H9 (cell line): ENCODE measurements at regions not wholly inside any gene's neighbourhood (a gene's known extent, or its start where the extent isn't known, plus 50 kb on each side); places are given as distances from the start of the nearest gene placed in this dataset.

Source experiments
- DNase-seq: peaks from one replicate; pipeline ENCODE4 v3.0.0-alpha.2; 2017
- H2AFZ ChIP-seq: one replicate; pipeline ENCODE4 v1.6.1; 2013; ENCODE audit warnings: mild to moderate bottlenecking, low read length, control low read depth, moderate library complexity
- H2AK5ac ChIP-seq: 2 replicates; pipeline ENCODE4 v1.6.1; 2013; ENCODE audit warnings: low read length, control low read depth, mixed read lengths; ENCODE audit not compliant: insufficient read length
- H2BK120ac ChIP-seq: one replicate; pipeline ENCODE4 v1.6.1; 2013; ENCODE audit warnings: low read depth, mild to moderate bottlenecking, low read length, control low read depth, inconsistent platforms; ENCODE audit not compliant: poor library complexity, severe bottlenecking
- H2BK12ac ChIP-seq: 2 replicates; pipeline ENCODE4 v1.6.1; 2013; ENCODE audit warnings: low read length, control low read depth, mixed read lengths, low read depth; ENCODE audit not compliant: insufficient read length
- H2BK15ac ChIP-seq: 2 replicates; pipeline ENCODE4 v1.6.1; 2013; ENCODE audit warnings: low read depth, low read length, control low read depth
- H2BK20ac ChIP-seq: one replicate; pipeline ENCODE4 v1.6.1; 2013; ENCODE audit warnings: low read depth, mild to moderate bottlenecking, low read length, control low read depth, inconsistent platforms; ENCODE audit not compliant: poor library complexity, severe bottlenecking
- H2BK5ac ChIP-seq: 2 replicates; pipeline ENCODE4 v1.6.1; 2013; ENCODE audit warnings: low read length, control low read depth, mixed read lengths; ENCODE audit not compliant: insufficient read length
- H3K14ac ChIP-seq: 2 replicates; pipeline ENCODE4 v1.6.1; 2013; ENCODE audit warnings: low read length, control low read depth; ENCODE audit not compliant: insufficient read depth
- H3K18ac ChIP-seq: 2 replicates; pipeline ENCODE4 v1.6.1; 2013; ENCODE audit warnings: low read depth, mild to moderate bottlenecking, mixed read lengths, low read length, control low read depth; ENCODE audit not compliant: insufficient read length
- H3K23ac ChIP-seq: 2 replicates; pipeline ENCODE4 v1.6.1; 2013; ENCODE audit warnings: low read length, control low read depth, mixed read lengths, low read depth; ENCODE audit not compliant: insufficient read length
- H3K23me2 ChIP-seq: 2 replicates; pipeline ENCODE4 v1.6.1; 2013; ENCODE audit warnings: low read depth, mild to moderate bottlenecking, mixed read lengths, low read length, control low read depth; ENCODE audit not compliant: insufficient read length, poor library complexity, severe bottlenecking
- H3K27ac ChIP-seq: 2 replicates; pipeline ENCODE4 v1.5.1; 2013; ENCODE audit warnings: low read length, control low read depth, mixed read lengths, low read depth; ENCODE audit not compliant: insufficient read length
- H3K27me3 ChIP-seq: 2 replicates; pipeline ENCODE4 v1.6.1; 2013; ENCODE audit warnings: low read length, control low read depth, inconsistent platforms; ENCODE audit not compliant: insufficient read depth
- H3K4ac ChIP-seq: 2 replicates; pipeline ENCODE4 v1.6.1; 2013; ENCODE audit warnings: low read depth, mild to moderate bottlenecking, control low read depth, inconsistent platforms, low read length, moderate library complexity
- H3K4me1 ChIP-seq: 2 replicates; pipeline ENCODE4 v1.6.1; 2013; ENCODE audit warnings: low read length, control low read depth, inconsistent platforms; ENCODE audit not compliant: insufficient read depth
- H3K4me2 ChIP-seq: 2 replicates; pipeline ENCODE4 v1.6.1; 2013; ENCODE audit warnings: low read length, control low read depth, mixed read lengths; ENCODE audit not compliant: insufficient read length, insufficient read depth
- H3K56ac ChIP-seq: 2 replicates; pipeline ENCODE4 v1.6.1; 2013; ENCODE audit warnings: low read depth, mild to moderate bottlenecking, mixed read lengths, low read length, control low read depth; ENCODE audit not compliant: insufficient read length
- H3K79me1 ChIP-seq: 2 replicates; pipeline ENCODE4 v1.6.1; 2013; ENCODE audit warnings: low read depth, mild to moderate bottlenecking, moderate library complexity, low read length, control low read depth, inconsistent platforms; ENCODE audit not compliant: insufficient read depth, poor library complexity, severe bottlenecking
- H3K79me2 ChIP-seq: 2 replicates; pipeline ENCODE4 v1.6.1; 2013; ENCODE audit warnings: low read length, control low read depth, inconsistent platforms; ENCODE audit not compliant: insufficient read depth
- H3K9ac ChIP-seq: 2 replicates; pipeline ENCODE4 v1.6.1; 2013; ENCODE audit warnings: low read length, control low read depth, mixed read lengths; ENCODE audit not compliant: insufficient read length; ENCODE audit errors: extremely low read depth
- H3K9me3 ChIP-seq: one replicate; pipeline ENCODE4 v1.6.1; 2013; ENCODE audit warnings: low read depth, low read length, inconsistent platforms; ENCODE audit not compliant: control insufficient read depth
- H3T11ph ChIP-seq: one replicate; pipeline ENCODE4 v1.6.1; 2013; ENCODE audit warnings: mild to moderate bottlenecking, low read length, control low read depth, inconsistent platforms
- H4K20me1 ChIP-seq: one replicate; pipeline ENCODE4 v1.6.1; 2013; ENCODE audit not compliant: control insufficient read depth, insufficient read length, insufficient read depth
- H4K5ac ChIP-seq: 2 replicates; pipeline ENCODE4 v1.6.1; 2013; ENCODE audit warnings: low read depth, mild to moderate bottlenecking, mixed read lengths, low read length, control low read depth; ENCODE audit not compliant: insufficient read length
- H4K8ac ChIP-seq: replicated peaks from 2 replicates; pipeline ENCODE4 v1.6.1; 2013; ENCODE audit warnings: low read length, control low read depth, mixed read lengths, low read depth; ENCODE audit not compliant: insufficient read length
- H4K91ac ChIP-seq: 2 replicates; pipeline ENCODE4 v1.6.1; 2013; ENCODE audit warnings: low read depth, mild to moderate bottlenecking, moderate library complexity, mixed read lengths, low read length, control low read depth; ENCODE audit not compliant: insufficient read length
- H3K27ac Mint-ChIP-seq, 3 experiments: 2 replicates in 2 of 3; 3 replicates in 1 of 3; pipeline ENCODE4 v1.8.0; 2020 to 2021; ENCODE audit warnings: mixed read lengths in 3 of 3, mild to moderate bottlenecking in 1 of 3, moderate library complexity in 1 of 3
- H3K27me3 Mint-ChIP-seq: 2 replicates; pipeline ENCODE4 v1.8.0; 2021; ENCODE audit warnings: low read depth, mild to moderate bottlenecking, moderate library complexity, mixed read lengths
- H3K36me3 Mint-ChIP-seq, 3 experiments: 2 replicates in 2 of 3; 3 replicates in 1 of 3; pipeline ENCODE4 v1.8.0; 2020 to 2021; ENCODE audit warnings: low read depth in 3 of 3, mixed read lengths in 3 of 3; ENCODE audit not compliant: insufficient read depth in 1 of 3
- H3K4me1 Mint-ChIP-seq, 2 experiments: 2 replicates each; pipeline ENCODE4 v1.8.0; 2020; ENCODE audit warnings: mixed read lengths in 2 of 2
- H3K4me3 Mint-ChIP-seq, 2 experiments: 2 replicates in 1 of 2; 3 replicates in 1 of 2; pipeline ENCODE4 v1.8.0; 2020 to 2021; ENCODE audit warnings: mild to moderate bottlenecking in 2 of 2, mixed read lengths in 2 of 2, moderate library complexity in 1 of 2
- H3K9me3 Mint-ChIP-seq, 2 experiments: 2 replicates in 1 of 2; 3 replicates in 1 of 2; pipeline ENCODE4 v1.8.0; 2020; ENCODE audit warnings: mild to moderate bottlenecking in 2 of 2, mixed read lengths in 2 of 2, moderate library complexity in 1 of 2
- WGBS: extraction: QIAGEN DNeasy Blood & Tissue Kit; methylation state at CpG from one replicate; pipeline ENCODE4 v1.1.7; 2013; ENCODE audit warnings: missing lambda C conversion rate, low lambda C conversion rate, mixed read lengths; ENCODE audit not compliant: insufficient read length; ENCODE audit errors: extremely low coverage; 5-methylcytosine and 5-hydroxymethylcytosine counted together
- TF ChIP-seq, protein P1 (sequence below): fragments of 200-600 bp; sonication (generic); conservative IDR thresholded peaks from 3 replicates; pipeline ENCODE4 v1.8.0; 2021; ENCODE audit warnings: antibody characterized with exemption, mild to moderate bottlenecking

DNA sequence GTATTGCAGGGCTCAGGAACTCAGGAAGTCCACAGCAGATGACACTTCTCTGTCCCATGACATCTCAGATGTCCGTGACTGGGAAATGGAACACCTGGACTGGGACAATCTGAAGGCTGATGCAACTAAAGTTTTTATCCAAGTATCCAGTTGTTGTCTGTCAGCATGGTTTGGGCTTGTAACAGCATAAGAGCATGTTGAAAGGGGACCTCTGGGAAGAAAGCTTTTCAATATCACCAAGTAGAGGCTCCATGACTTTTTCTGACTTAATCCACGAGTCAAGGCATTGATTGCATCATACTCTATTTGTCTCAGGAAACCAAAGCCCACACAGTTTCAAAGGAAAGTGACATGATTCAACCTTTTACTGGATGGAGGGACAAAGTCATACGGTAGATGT, 807.7 kb downstream of the MTRR start:
- Histone ChIP-seq H3K27me3 (no peaks in the 10 kb centered on the region), H4K20me1 (no peaks in the 10 kb centered on the region), H3K23ac (no peak overlapping the region), H3K79me2 (no peaks in the 10 kb centered on the region), H4K91ac (no peak overlapping the region), H4K8ac (no peak overlapping the region), H2AK5ac (no peak overlapping the region), H3K14ac (no peak overlapping the region), H2BK12ac (no peak overlapping the region), H2BK5ac (no peak overlapping the region), H3K9ac (no peak overlapping the region), H3K18ac (no peak overlapping the region), H2AFZ (no peak overlapping the region), H3K79me1 (no peaks in the 10 kb centered on the region), H3K23me2 (no peaks in the 10 kb centered on the region), H3K9me3 (no peaks in the 10 kb centered on the region), H3K4me1 (no peaks in the 10 kb centered on the region), H2BK120ac (no peak overlapping the region), H3T11ph (no peak overlapping the region), H3K4me2 (no peak overlapping the region), H4K5ac (no peak overlapping the region), H3K27ac (no peak overlapping the region), H3K4ac (no peak overlapping the region), H2BK15ac (no peak overlapping the region), H2BK20ac (no peak overlapping the region), H3K56ac (no peak overlapping the region)
- Mint-ChIP-seq H3K4me1 (no peaks in the 10 kb centered on the region), H3K9me3 (no peaks in the 10 kb centered on the region; a peak in 1 of 5 replicates), H3K27me3 (no peaks in the 10 kb centered on the region), H3K4me3 (no peak overlapping the region), H3K27ac (no peak overlapping the region), H3K36me3 (0 out of 7 replicates have a peak, but pooled peaks cover 0 to 1% (median 0%) of the 10 kb centered on the region in 3 experiments)
- TF ChIP-seq, protein P1, sequence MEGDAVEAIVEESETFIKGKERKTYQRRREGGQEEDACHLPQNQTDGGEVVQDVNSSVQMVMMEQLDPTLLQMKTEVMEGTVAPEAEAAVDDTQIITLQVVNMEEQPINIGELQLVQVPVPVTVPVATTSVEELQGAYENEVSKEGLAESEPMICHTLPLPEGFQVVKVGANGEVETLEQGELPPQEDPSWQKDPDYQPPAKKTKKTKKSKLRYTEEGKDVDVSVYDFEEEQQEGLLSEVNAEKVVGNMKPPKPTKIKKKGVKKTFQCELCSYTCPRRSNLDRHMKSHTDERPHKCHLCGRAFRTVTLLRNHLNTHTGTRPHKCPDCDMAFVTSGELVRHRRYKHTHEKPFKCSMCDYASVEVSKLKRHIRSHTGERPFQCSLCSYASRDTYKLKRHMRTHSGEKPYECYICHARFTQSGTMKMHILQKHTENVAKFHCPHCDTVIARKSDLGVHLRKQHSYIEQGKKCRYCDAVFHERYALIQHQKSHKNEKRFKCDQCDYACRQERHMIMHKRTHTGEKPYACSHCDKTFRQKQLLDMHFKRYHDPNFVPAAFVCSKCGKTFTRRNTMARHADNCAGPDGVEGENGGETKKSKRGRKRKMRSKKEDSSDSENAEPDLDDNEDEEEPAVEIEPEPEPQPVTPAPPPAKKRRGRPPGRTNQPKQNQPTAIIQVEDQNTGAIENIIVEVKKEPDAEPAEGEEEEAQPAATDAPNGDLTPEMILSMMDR: no peak
- WGBS: no CpG with 5 or more reads among the region's 3 CpGs
- no peak for DNase-seq
